ENCODE measurements at regions not wholly inside any gene's neighbourhood (a gene's known extent, or its start where the extent isn't known, plus 50 kb on each side); places are given as distances from the start of the nearest gene placed in this dataset.

DNA sequence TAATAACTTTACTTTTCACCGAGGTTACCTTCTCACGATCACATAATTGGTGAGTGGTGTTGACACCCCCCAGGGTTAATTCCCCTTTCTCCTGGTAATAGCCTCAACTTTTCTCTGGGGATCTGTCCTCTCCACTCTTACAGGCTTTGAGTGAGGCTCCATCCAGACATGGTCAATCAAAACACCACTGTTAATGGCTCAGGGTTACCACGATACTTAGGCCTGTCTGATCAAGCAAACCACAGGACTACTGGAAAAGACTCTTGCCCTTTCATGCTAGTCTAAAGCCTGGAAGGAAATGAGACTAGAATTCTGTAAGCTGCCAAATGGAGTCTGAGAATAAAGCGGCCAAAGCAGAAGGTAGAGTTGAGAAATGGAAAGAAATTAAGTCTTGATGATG, 56.5 kb upstream of the STT3B start:
- WGBS (ENCODE audit: extremely low coverage, insufficient read length, low lambda C conversion rate) = no CpG with 5 or more reads among the region's 4 CpGs

More for the DNA sequence above, 56.5 kb upstream of the STT3B start:
- H3K27ac Mint-ChIP-seq = no peak overlapping the region
- Histone ChIP-seq H3K23ac (ENCODE audit: insufficient read length, low read depth, low read length) (no peak overlapping the region), H3K56ac (ENCODE audit: insufficient read length, low read depth, low read length) (no peak overlapping the region), H3K9ac (ENCODE audit: extremely low read depth, insufficient read length, low read length) (no peak overlapping the region), H3K27ac (ENCODE audit: insufficient read length, low read depth, low read length) (no peak overlapping the region), H2BK120ac (ENCODE audit: low read depth, low read length, poor library complexity, severe bottlenecking) (no peak overlapping the region), H3K4me1 (ENCODE audit: insufficient read depth, low read length) (no peaks in the 10 kb centered on the region), H3K4ac (ENCODE audit: low read depth, low read length) (no peak overlapping the region), H2BK15ac (ENCODE audit: low read depth, low read length) (no peak overlapping the region), H2AFZ (ENCODE audit: low read length) (no peak overlapping the region), H2BK20ac (ENCODE audit: low read depth, low read length, poor library complexity, severe bottlenecking) (no peak overlapping the region), H3T11ph (ENCODE audit: low read length) (no peak overlapping the region), H3K4me2 (ENCODE audit: insufficient read depth, insufficient read length, low read length) (no peak overlapping the region), H3K9me3 (ENCODE audit: control insufficient read depth, low read depth, low read length) (no peaks in the 10 kb centered on the region), H3K79me1 (ENCODE audit: insufficient read depth, low read depth, low read length, poor library complexity, severe bottlenecking) (no peaks in the 10 kb centered on the region), H3K23me2 (ENCODE audit: insufficient read length, low read depth, low read length, poor library complexity, severe bottlenecking) (no peaks in the 10 kb centered on the region), H4K5ac (ENCODE audit: insufficient read length, low read depth, low read length) (no peak overlapping the region), H4K20me1 (ENCODE audit: control insufficient read depth, insufficient read depth, insufficient read length) (no peaks in the 10 kb centered on the region), H3K27me3 (ENCODE audit: insufficient read depth, low read length) (no peaks in the 10 kb centered on the region), H2BK5ac (ENCODE audit: insufficient read length, low read length) (no peak overlapping the region), H2AK5ac (ENCODE audit: insufficient read length, low read length) (no peak overlapping the region), H4K8ac (replicated peaks; ENCODE audit: insufficient read length, low read depth, low read length) (no peak overlapping the region), H3K18ac (ENCODE audit: insufficient read length, low read depth, low read length) (no peak overlapping the region), H2BK12ac (ENCODE audit: insufficient read length, low read depth, low read length) (no peak overlapping the region), H3K14ac (ENCODE audit: insufficient read depth, low read length) (no peak overlapping the region), H3K79me2 (ENCODE audit: insufficient read depth, low read length) (no peaks in the 10 kb centered on the region), H4K91ac (ENCODE audit: insufficient read length, low read depth, low read length) (no peak overlapping the region)
- H3K9me3 Mint-ChIP-seq = peaks cover 6 to 7% of the 10 kb centered on the region in 2 experiments; a peak in 3 of 5 replicates
- H3K4me1 Mint-ChIP-seq = no peaks in the 10 kb centered on the region
- peaks cover 0 to 2% (median 0%) of the 10 kb centered on the region in 3 experiments; a peak in 1 of 7 replicates for H3K36me3 Mint-ChIP-seq (ENCODE audit: insufficient read depth in 1 of 3, low read depth in 3 of 3)
- H3K27me3 Mint-ChIP-seq (ENCODE audit: low read depth) = no peaks in the 10 kb centered on the region; the same call in none of the 2 replicates
- no peak overlapping the region for H3K4me3 Mint-ChIP-seq
- no peak for DNase-seq
- TF ChIP-seq, protein P1, sequence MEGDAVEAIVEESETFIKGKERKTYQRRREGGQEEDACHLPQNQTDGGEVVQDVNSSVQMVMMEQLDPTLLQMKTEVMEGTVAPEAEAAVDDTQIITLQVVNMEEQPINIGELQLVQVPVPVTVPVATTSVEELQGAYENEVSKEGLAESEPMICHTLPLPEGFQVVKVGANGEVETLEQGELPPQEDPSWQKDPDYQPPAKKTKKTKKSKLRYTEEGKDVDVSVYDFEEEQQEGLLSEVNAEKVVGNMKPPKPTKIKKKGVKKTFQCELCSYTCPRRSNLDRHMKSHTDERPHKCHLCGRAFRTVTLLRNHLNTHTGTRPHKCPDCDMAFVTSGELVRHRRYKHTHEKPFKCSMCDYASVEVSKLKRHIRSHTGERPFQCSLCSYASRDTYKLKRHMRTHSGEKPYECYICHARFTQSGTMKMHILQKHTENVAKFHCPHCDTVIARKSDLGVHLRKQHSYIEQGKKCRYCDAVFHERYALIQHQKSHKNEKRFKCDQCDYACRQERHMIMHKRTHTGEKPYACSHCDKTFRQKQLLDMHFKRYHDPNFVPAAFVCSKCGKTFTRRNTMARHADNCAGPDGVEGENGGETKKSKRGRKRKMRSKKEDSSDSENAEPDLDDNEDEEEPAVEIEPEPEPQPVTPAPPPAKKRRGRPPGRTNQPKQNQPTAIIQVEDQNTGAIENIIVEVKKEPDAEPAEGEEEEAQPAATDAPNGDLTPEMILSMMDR (conservative IDR thresholded peaks at IDR 0.05) = no peak
